GM13977 (cell line): ENCODE measurements at regions not wholly inside any gene's neighbourhood (a gene's known extent, or its start where the extent isn't known, plus 50 kb on each side); places are given as distances from the start of the nearest gene placed in this dataset.
"Not testable (repeated sequence)": the region's sequence is repeated elsewhere in the genome, so short reads cannot be mapped to it uniquely, and the experiment has no call there.

Experiments used
- DNase-seq: peaks from one replicate; pipeline ENCODE4 v3.0.0; 2012; ENCODE audit warnings: low spot score
- CTCF ChIP-seq: IDR thresholded peaks from 2 replicates; pipeline ENCODE4 v1.5.1; 2012; ENCODE audit warnings: mild to moderate bottlenecking, control low read depth; ENCODE audit not compliant: insufficient read depth; ENCODE audit errors: extremely low read depth, missing control alignments
- in situ Hi-C: fragments of 300-500 bp; cut with MboI; formaldehyde crosslinking; loops from one replicate; pipeline ENCODE4 v1.12.0; 2022; ENCODE audit warnings: low sequenced_read_pairs, low pct_unique_long_range_greater_than_20kb, mixed read lengths, inconsistent platforms; ENCODE audit not compliant: unreplicated experiment

DNA sequence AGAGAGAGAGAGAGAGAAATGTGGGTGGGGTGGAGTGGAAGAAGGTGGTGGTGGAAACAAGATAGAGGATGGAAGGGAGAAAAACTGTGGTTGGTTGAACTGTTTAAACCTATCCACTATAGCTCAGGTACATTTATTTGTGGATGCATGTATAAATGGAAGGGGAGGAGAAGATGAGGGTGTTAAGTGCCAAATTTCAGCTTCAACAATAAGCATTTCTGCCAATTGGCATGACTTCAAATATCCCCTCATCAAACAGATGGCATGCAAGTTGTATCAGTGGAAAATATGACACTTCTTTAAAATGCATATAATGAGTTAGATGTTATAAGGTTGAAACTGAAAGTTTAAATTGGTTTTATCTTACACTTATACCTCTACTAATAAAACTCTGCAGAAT lies 216.1 kb downstream of the LMBRD1 start:
- TF ChIP-seq CTCF: no peak

GRCh38 chr6:69578361-69578890 lies 218.4 kb downstream of the LMBRD1 start:
- in situ Hi-C loops: no loop called here
- TF ChIP-seq CTCF: no peak
- DNase-seq: no peak

More for the DNA sequence above, 216.1 kb downstream of the LMBRD1 start:
- in situ Hi-C loops: no loop called here
- no peak for DNase-seq

- no peak for TF ChIP-seq CTCF
- in situ Hi-C loops: no loop called here
- no peak for DNase-seq
Observed at GRCh38 chr6:69571234-69571633, 225.6 kb downstream of the LMBRD1 start.

DNA sequence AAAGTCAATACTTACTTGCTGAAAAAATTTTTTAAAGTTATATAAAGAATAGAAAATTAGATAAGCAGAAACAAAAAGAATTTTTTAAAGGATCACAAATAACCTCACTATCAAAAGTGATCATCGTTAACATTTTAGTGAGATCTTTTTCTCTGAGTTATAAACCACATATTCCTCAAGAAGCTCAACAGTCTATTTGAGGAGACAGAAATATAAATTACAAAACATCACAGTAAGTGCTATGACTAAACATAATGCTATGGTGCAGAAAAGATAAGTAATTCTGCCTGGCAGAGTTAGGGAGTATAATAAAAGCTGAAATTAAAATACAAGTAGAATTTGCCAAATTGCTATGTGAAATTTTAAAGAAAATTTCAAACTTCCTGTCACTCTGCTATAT lies 226.7 kb downstream of the LMBRD1 start:
- no peak for DNase-seq
- no peak for TF ChIP-seq CTCF
- in situ Hi-C loops: no loop called here

- in situ Hi-C loops: not testable (repeated sequence)
Observed at GRCh38 chr6:69560597-69560996, 236.2 kb downstream of the LMBRD1 start.

DNA sequence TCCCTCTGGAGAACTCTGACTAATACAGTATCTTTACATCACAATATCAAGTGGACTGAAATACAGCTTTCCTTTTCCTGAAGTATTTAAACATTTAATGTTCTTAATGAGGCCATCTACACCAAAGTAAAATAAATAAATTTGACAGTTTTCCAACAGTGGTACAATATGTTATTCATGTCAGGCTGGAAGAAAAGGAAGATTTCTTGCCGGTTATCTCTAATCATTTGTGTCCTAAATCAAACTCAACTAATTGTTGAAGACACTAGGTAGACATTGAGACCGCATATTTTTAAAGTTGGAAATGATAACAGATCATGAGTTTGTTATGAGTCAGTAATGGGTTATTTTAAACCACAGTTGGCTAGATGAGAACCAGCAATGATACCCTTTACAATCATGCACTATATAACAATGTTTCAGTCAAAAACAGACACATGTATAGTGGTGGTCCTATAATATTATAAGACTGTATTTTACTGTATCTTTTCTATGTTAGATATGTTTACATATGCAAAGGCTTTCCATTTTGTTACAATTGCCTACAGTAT lies 241.6 kb downstream of the LMBRD1 start:
- TF ChIP-seq CTCF: no peak
- DNase-seq: no peak
- in situ Hi-C loops: no loop called here

More at GRCh38 chr6:69560597-69560996, 236.2 kb downstream of the LMBRD1 start:
- not testable (repeated sequence) for DNase-seq

GRCh38 chr6:69542494-69542893 lies 254.3 kb downstream of the LMBRD1 start:
- in situ Hi-C loops: no loop called here
- TF ChIP-seq CTCF: no peak
- DNase-seq: no peak
